K562 (cell line): ENCODE measurements at regions not wholly inside any gene's neighbourhood (a gene's known extent, or its start where the extent isn't known, plus 50 kb on each side); places are given as distances from the start of the nearest gene placed in this dataset.

Experiments
- ATAC-seq: fragments of 200-7000 bp; cut with Tn5 transposase; 3 replicates; pipeline ENCODE4 v1.9.1; 2020; ENCODE audit warnings: moderate library complexity
- BruUV-seq: library from RNA; stranded (reverse); fragments of 400-500 nt; replicated peaks from 2 replicates; lab custom pipeline; 2021; lab: Mats Ljungman, UMichigan
- CTCF ChIA-PET: fragments of 300-600 bp; formaldehyde crosslinking; extraction: SDS; loops from one replicate; lab custom pipeline; 2021; ENCODE audit warnings: low intra/inter-chr PET ratio; lab: Yijun Ruan, JAX
- POLR2A ChIA-PET: fragments of 300-600, 350-650 bp; sonication (Branson Sonifier 250); formaldehyde crosslinking; extraction: SDS; loops from one replicate; lab custom pipeline; 2021; ENCODE audit warnings: antibody characterized with exemption, inconsistent platforms; lab: Yijun Ruan, JAX
- DNase-seq, 4 experiments: peaks; one replicate each; pipeline versions ENCODE4 v3.0.0 to v3.0.0-alpha.2; 2011 to 2018; ENCODE audit warnings: low spot score in 3 of 4, mixed read lengths in 3 of 4; ENCODE audit errors: extremely low read depth in 1 of 4
- FAIRE-seq: peaks from 2 replicates; lab custom pipeline; 2011; peaks lifted over from hg19 to GRCh38; lab: Jason Lieb, UNC
- H2AFZ ChIP-seq: 2 replicates; pipeline ENCODE4 v1.6.0; 2011; ENCODE audit warnings: low read depth, low read length, control low read depth, inconsistent platforms
- H3K27ac ChIP-seq: fragments of 200-600 bp; 3 replicates; pipeline ENCODE4 v1.8.0; 2011; ENCODE audit warnings: low read depth, mild to moderate bottlenecking, control low read depth, inconsistent platforms, low read length, moderate library complexity, mixed read lengths; ENCODE audit errors: extremely low read depth
- H3K27me3 ChIP-seq, 2 experiments: fragments of 300-600 bp in 1 of 2; 2 replicates in 1 of 2; 3 replicates in 1 of 2; pipeline versions ENCODE4 v1.6.0 to v1.8.0; 2011; ENCODE audit warnings: inconsistent platforms in 2 of 2, low read length in 2 of 2, mild to moderate bottlenecking in 1 of 2, mixed read lengths in 1 of 2, moderate library complexity in 1 of 2; ENCODE audit not compliant: control insufficient read depth in 2 of 2, insufficient read depth in 2 of 2
- H3K36me3 ChIP-seq: fragments of 300-600 bp; 3 replicates; pipeline ENCODE4 v1.8.0; 2011; ENCODE audit warnings: mild to moderate bottlenecking, low read length, inconsistent platforms; ENCODE audit not compliant: control insufficient read depth, insufficient read depth
- H3K4me1 ChIP-seq, 2 experiments: fragments of 200-600 bp in 1 of 2; replicated peaks in 1 of 2; 2 replicates in 1 of 2; 3 replicates in 1 of 2; pipeline versions ENCODE4 v1.5.1 to v1.8.0; 2011; ENCODE audit warnings: inconsistent platforms in 2 of 2, low read length in 2 of 2, mild to moderate bottlenecking in 1 of 2, mixed read lengths in 1 of 2, moderate library complexity in 1 of 2; ENCODE audit not compliant: control insufficient read depth in 2 of 2, insufficient read depth in 2 of 2
- H3K4me2 ChIP-seq: 2 replicates; pipeline ENCODE4 v1.6.1; 2011; ENCODE audit warnings: low read length, control low read depth, inconsistent platforms, mixed read lengths; ENCODE audit not compliant: insufficient read depth
- H3K4me3 ChIP-seq: fragments of 200-600 bp; sonication (generic), shearing (Covaris generic); 2 replicates; pipeline ENCODE4 v1.5.1; 2016; ENCODE audit warnings: control low read depth, inconsistent platforms
- H3K79me2 ChIP-seq: fragments of 200-600 bp; 3 replicates; pipeline ENCODE4 v1.8.0; 2011; ENCODE audit warnings: low read length, inconsistent platforms; ENCODE audit not compliant: control insufficient read depth, insufficient read depth
- H3K9ac ChIP-seq, 2 experiments: 2 replicates each; pipeline versions ENCODE4 v1.6.0 to v1.6.1; 2011; ENCODE audit warnings: low read depth in 2 of 2, low read length in 2 of 2, control low read depth in 1 of 2, inconsistent platforms in 1 of 2, mild to moderate bottlenecking in 1 of 2, mixed read lengths in 1 of 2; ENCODE audit not compliant: insufficient read depth in 1 of 2
- H3K9me1 ChIP-seq: one replicate; pipeline ENCODE4 v1.6.0; 2011; ENCODE audit warnings: inconsistent platforms, mild to moderate bottlenecking, low read length, moderate library complexity; ENCODE audit not compliant: control insufficient read depth, insufficient read depth
- H3K9me3 ChIP-seq: replicated peaks from 2 replicates; pipeline ENCODE4 v1.5.1; 2011; ENCODE audit warnings: low read depth, low read length, inconsistent platforms; ENCODE audit not compliant: control insufficient read depth, insufficient read depth
- H4K20me1 ChIP-seq: replicated peaks from 2 replicates; pipeline ENCODE4 v1.6.1; 2011; ENCODE audit warnings: low read length, inconsistent platforms, mixed read lengths; ENCODE audit not compliant: control insufficient read depth, insufficient read depth
- HNRNPUL1 ChIP-seq: fragments of 200-400 bp; formaldehyde crosslinking; IDR thresholded peaks from 2 replicates; pipeline ENCODE4 v1.6.1; 2017; ENCODE audit warnings: low read length
- KAT8 ChIP-seq: fragments of 450-650 bp; IDR thresholded peaks from 2 replicates; pipeline ENCODE4 v1.6.1; 2016; ENCODE audit warnings: low read depth, mild to moderate bottlenecking
- NELFE ChIP-seq: IDR thresholded peaks from 2 replicates; pipeline ENCODE4 v1.6.1; 2011; ENCODE audit warnings: mild to moderate bottlenecking; ENCODE audit not compliant: insufficient read depth, insufficient read length
- NEUROD1 ChIP-seq: fragments of 150-350 bp; IDR thresholded peaks from 2 replicates; pipeline ENCODE4 v1.6.1; 2014; ENCODE audit warnings: borderline replicate concordance, low read length, low read depth; ENCODE audit not compliant: partially characterized antibody
- NONO ChIP-seq, 2 experiments: fragments of 200-400 bp in 1 of 2; fragments of 450-650 bp in 1 of 2; formaldehyde crosslinking in 1 of 2; IDR thresholded peaks; 2 replicates each; pipeline ENCODE4 v1.6.1; 2017; ENCODE audit warnings: low read depth in 2 of 2, mild to moderate bottlenecking in 2 of 2, moderate library complexity in 2 of 2, low read length in 1 of 2
- SP1 ChIP-seq: sonication (generic); formaldehyde crosslinking; IDR thresholded peaks from 2 replicates; pipeline ENCODE4 v1.8.1; 2022; ENCODE audit warnings: mild to moderate bottlenecking, missing genetic modification reagents
- TAF7 ChIP-seq: fragments of 450-650 bp; IDR thresholded peaks from 2 replicates; pipeline ENCODE4 v1.6.1; 2016; ENCODE audit warnings: missing genetic modification characterization, missing compliant biosample characterization
- TEAD1 ChIP-seq, 2 experiments: fragments of 450-650 bp in 1 of 2; sonication (generic) in 1 of 2; formaldehyde crosslinking; IDR thresholded peaks; 2 replicates each; pipeline versions ENCODE4 v1.4.0 to v1.8.0; 2020 to 2022; ENCODE audit warnings: mild to moderate bottlenecking in 2 of 2, missing genetic modification reagents in 1 of 2
- THAP7 ChIP-seq: fragments of 250-450 bp; sonication (Bioruptor Pico); IDR thresholded peaks from 2 replicates; pipeline ENCODE4 v1.5.0; 2021
- WGBS: fragments of 100-300 bp; shearing (Covaris generic); methylation state at CpG from one replicate; pipeline ENCODE4 v1.1.6; 2016; ENCODE audit warnings: low coverage, mixed read lengths; ENCODE audit not compliant: insufficient coverage; ENCODE audit errors: missing lambda C conversion rate; 5-methylcytosine and 5-hydroxymethylcytosine counted together
- in situ Hi-C: fragments of 300-500 bp; cut with MboI; formaldehyde crosslinking; loops from 4 replicates; pipeline ENCODE4 v1.15.0; 2018; ENCODE audit warnings: inconsistent platforms, mixed read lengths
- intact Hi-C: fragments of 100-400 bp; cut with micrococcal nuclease; formaldehyde crosslinking; loops from 2 replicates; pipeline ENCODE4 v1.14.2; 2022

DNA sequence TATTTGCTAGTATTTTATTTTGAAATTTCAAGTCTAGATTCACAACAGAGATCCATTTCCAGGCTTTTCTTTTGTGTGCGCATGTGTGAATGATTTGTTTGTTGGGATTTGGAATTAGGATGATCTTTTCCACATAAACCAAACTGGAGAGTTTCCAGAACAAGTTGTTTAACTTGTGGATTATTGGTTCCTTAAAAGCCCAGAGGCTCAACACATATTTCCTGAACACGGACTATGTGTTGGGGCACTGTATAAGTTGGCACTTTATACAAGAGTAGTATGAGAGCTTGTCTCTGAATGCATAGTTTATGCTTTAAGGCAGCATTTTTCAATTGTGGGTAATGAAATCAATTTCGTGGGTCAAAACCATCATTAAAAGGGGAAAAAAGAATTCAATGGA, 67.3 kb upstream of the FUT8 start:
- 8% methylated on average over 3 of the region's 3 CpGs for WGBS
- Histone ChIP-seq H3K36me3 (no peaks in the 10 kb centered on the region), H3K9me1 (no peaks in the 10 kb centered on the region), H3K4me2 (no peak overlapping the region), H3K9me3 (no peaks in the 10 kb centered on the region), H3K9ac (no peak overlapping the region), H3K27me3 (peaks cover 0 to 2% of the 10 kb centered on the region in 2 experiments; a peak in 1 of 5 replicates), H4K20me1 (no peaks in the 10 kb centered on the region), H3K27ac (no peak overlapping the region), H3K4me3 (no peak overlapping the region)
- in situ Hi-C loops (no loop called here), intact Hi-C loops (no loop called here)
- no peak for TF ChIP-seq TAF7 (tag)
- no peak for TF ChIP-seq KAT8
- TF ChIP-seq NEUROD1 = no peak
- TF ChIP-seq SP1 (CRISPR knock-in tag) = no peak
- TF ChIP-seq HNRNPUL1 = no peak
- no peak for TF ChIP-seq TEAD1 (CRISPR knock-in tag; IDR thresholded peaks at IDR 0.05)
- TF ChIP-seq, all 486 proteins: peak for 0
- H2AFZ ChIP-seq = no peak overlapping the region
- DNase-seq (no peak), FAIRE-seq (no peak), ATAC-seq (no peak)
- no TSS peak for BruUV-seq
- ChIA-PET CTCF (no interaction called here), POLR2A (interaction anchor here (0.9 kb wide), 1 partner anchor 13 kb away, joined by 4 read pairs; no protein-coding TSS in a partner anchor)
- peaks cover 0 to 14% of the 10 kb centered on the region in 2 experiments; a peak in 2 of 5 replicates for H3K4me1 ChIP-seq
- H3K79me2 ChIP-seq = no peaks in the 10 kb centered on the region

- ChIA-PET CTCF (no interaction called here), POLR2A (no interaction called here)
- Histone ChIP-seq H3K9me1 (no peaks in the 10 kb centered on the region), H2AFZ (peak overlapping the region; percentile 68), H3K4me1 (peaks cover 0 to 14% of the 10 kb centered on the region in 2 experiments; a peak in 2 of 5 replicates), H3K27ac (no peak overlapping the region), H3K27me3 (peaks cover 0 to 2% of the 10 kb centered on the region in 2 experiments; a peak in 1 of 5 replicates), H3K9me3 (no peaks in the 10 kb centered on the region), H3K4me3 (no peak overlapping the region), H3K9ac (no peak overlapping the region; a peak in 1 of 4 replicates), H3K4me2 (peak overlapping the region; percentile 46), H4K20me1 (no peaks in the 10 kb centered on the region), H3K36me3 (no peaks in the 10 kb centered on the region), H3K79me2 (no peaks in the 10 kb centered on the region)
- FAIRE-seq (no peak), DNase-seq (no peak), ATAC-seq (no peak)
- WGBS = 17% methylated on average over 3 of the region's 5 CpGs
- TF ChIP-seq THAP7 (no peak), NELFE (no peak), NONO (IDR thresholded peaks at IDR 0.05; ENCODE audit: low read depth in 2 of 2, low read length in 1 of 2) (no peak)
- in situ Hi-C loops (no loop called here), intact Hi-C loops (no loop called here)
- no TSS peak for BruUV-seq
These were observed 66.1 kb upstream of the FUT8 start for GRCh38 chr14:65346474-65346873.
